HepG2 (cell line): ENCODE measurements at regions not wholly inside any gene's neighbourhood (a gene's known extent, or its start where the extent isn't known, plus 50 kb on each side); places are given as distances from the start of the nearest gene placed in this dataset.

ENCODE experiments used
- ATAC-seq: fragments of 200-7000 bp; cut with Tn5 transposase; 3 replicates; pipeline ENCODE4 v1.9.1; 2020; ENCODE audit warnings: mild to moderate bottlenecking, moderate library complexity
- BruUV-seq: library from RNA; stranded (reverse); fragments of 400-500 nt; replicated peaks from 2 replicates; lab custom pipeline; 2021; lab: Mats Ljungman, UMichigan
- CTCF ChIA-PET: fragments of 300-600 bp; formaldehyde crosslinking; extraction: SDS; loops from one replicate; lab custom pipeline; 2021; ENCODE audit warnings: low total read pairs, inconsistent platforms, low intra/inter-chr PET ratio; lab: Yijun Ruan, JAX
- POLR2A ChIA-PET: fragments of 350-600 bp; sonication (Branson Sonifier 250); formaldehyde crosslinking; loops from one replicate; lab custom pipeline; 2020; ENCODE audit warnings: antibody characterized with exemption, inconsistent platforms; lab: Yijun Ruan, JAX
- DNase-seq: peaks from one replicate; pipeline ENCODE4 v3.0.0-alpha.2; 2015; ENCODE audit warnings: low spot score
- FAIRE-seq: peaks from 3 replicates; lab custom pipeline; 2011; peaks lifted over from hg19 to GRCh38; lab: Jason Lieb, UNC
- H2AFZ ChIP-seq: one replicate; pipeline ENCODE4 v1.6.1; 2011; ENCODE audit warnings: low read length, inconsistent platforms
- H3K27ac ChIP-seq: fragments of 300-600 bp; 3 replicates; pipeline ENCODE4 v1.8.0; 2011; ENCODE audit warnings: mixed run types, mild to moderate bottlenecking, mixed read lengths, low read length, inconsistent platforms; ENCODE audit not compliant: insufficient read depth; ENCODE audit errors: extremely low read length
- H3K27me3 ChIP-seq, 2 experiments: fragments of 200-600 bp in 1 of 2; 2 replicates in 1 of 2; 3 replicates in 1 of 2; pipeline versions ENCODE4 v1.6.0 to v1.8.0; 2011; ENCODE audit warnings: low read length in 2 of 2, mild to moderate bottlenecking in 2 of 2, moderate library complexity in 2 of 2, inconsistent platforms in 1 of 2; ENCODE audit not compliant: insufficient read depth in 2 of 2, control insufficient read depth in 1 of 2
- H3K36me3 ChIP-seq, 2 experiments: fragments of 200-600 bp in 1 of 2; replicated peaks in 1 of 2; 2 replicates in 1 of 2; 3 replicates in 1 of 2; pipeline versions ENCODE4 v1.5.1 to v1.8.0; 2011; ENCODE audit warnings: low read length in 2 of 2, inconsistent platforms in 1 of 2; ENCODE audit not compliant: insufficient read depth in 2 of 2, control insufficient read depth in 1 of 2
- H3K4me1 ChIP-seq: 2 replicates; pipeline ENCODE4 v1.5.1; 2012; ENCODE audit warnings: low read length, inconsistent platforms; ENCODE audit not compliant: insufficient read depth
- H3K4me2 ChIP-seq: 2 replicates; pipeline ENCODE4 v1.6.0; 2011; ENCODE audit warnings: low read depth, low read length, inconsistent platforms
- H3K4me3 ChIP-seq, 3 experiments: fragments of 200-600 bp in 1 of 3; sonication (generic), shearing (Covaris generic) in 1 of 3; replicated peaks in 1 of 3; 2 replicates each; pipeline ENCODE4 v1.5.1; 2011 to 2016; ENCODE audit warnings: low read length in 3 of 3, inconsistent platforms in 2 of 3, low read depth in 2 of 3, mild to moderate bottlenecking in 2 of 3, control low read depth in 1 of 3, mixed read lengths in 1 of 3; ENCODE audit not compliant: insufficient read depth in 1 of 3
- H3K79me2 ChIP-seq: one replicate; pipeline ENCODE4 v1.6.1; 2011; ENCODE audit warnings: low read length, inconsistent platforms; ENCODE audit not compliant: insufficient read depth
- H3K9ac ChIP-seq: 2 replicates; pipeline ENCODE4 v1.6.0; 2011; ENCODE audit warnings: mild to moderate bottlenecking, low read depth, low read length, inconsistent platforms; ENCODE audit not compliant: insufficient read depth
- H3K9me3 ChIP-seq: 2 replicates; pipeline ENCODE4 v1.5.1; 2012; ENCODE audit warnings: mild to moderate bottlenecking, low read length
- H4K20me1 ChIP-seq: 2 replicates; pipeline ENCODE4 v1.6.0; 2011; ENCODE audit warnings: inconsistent platforms, mild to moderate bottlenecking, low read length, moderate library complexity; ENCODE audit not compliant: insufficient read depth
- MAFF ChIP-seq: IDR thresholded peaks from 2 replicates; pipeline ENCODE4 v1.6.1; 2011; ENCODE audit warnings: low read depth, low read length, improper control_type of control experiment
- MAFK ChIP-seq, 2 experiments: IDR thresholded peaks in 1 of 2; conservative IDR thresholded peaks in 1 of 2; 2 replicates each; pipeline ENCODE4 v1.6.1; 2011; ENCODE audit warnings: improper control_type of control experiment in 2 of 2, low read length in 2 of 2
- NFE2L2 ChIP-seq: fragments of 150-350 bp; IDR thresholded peaks from 2 replicates; pipeline ENCODE4 v1.6.1; 2014; ENCODE audit warnings: low read length
- ZBTB8A ChIP-seq: sonication (generic); formaldehyde crosslinking; IDR thresholded peaks from 2 replicates; pipeline ENCODE4 v1.4.0; 2020; ENCODE audit warnings: mild to moderate bottlenecking, low read depth, missing genetic modification reagents, borderline replicate concordance
- ZNF350 ChIP-seq: sonication (generic); formaldehyde crosslinking; IDR thresholded peaks from 2 replicates; pipeline ENCODE4 v1.4.0; 2020; ENCODE audit warnings: mild to moderate bottlenecking, low read depth, missing genetic modification reagents, borderline replicate concordance
- ZNF777 ChIP-seq: sonication (generic); formaldehyde crosslinking; IDR thresholded peaks from 2 replicates; pipeline ENCODE4 v1.4.0; 2020; ENCODE audit warnings: missing genetic modification reagents
- whole genome bisulfite sequencing: methylation state at CpG from one replicate; pipeline ENCODE4 v1.1.6; 2017; ENCODE audit warnings: low lambda C conversion rate; 5-methylcytosine and 5-hydroxymethylcytosine counted together
- in situ Hi-C: cut with HindIII; loops from 2 replicates; pipeline ENCODE4 v1.10.0; 2017; ENCODE audit warnings: low pct_unique_long_range_greater_than_20kb; ENCODE audit not compliant: extremely low pct_ligation_motif_present
- intact Hi-C: fragments of 100-400 bp; cut with micrococcal nuclease; formaldehyde crosslinking; loops from one replicate; pipeline ENCODE4 v1.10.0; 2022; ENCODE audit not compliant: unreplicated experiment
- TF ChIP-seq, protein P1 (sequence below): sonication (generic); formaldehyde crosslinking; IDR thresholded peaks from 2 replicates; pipeline ENCODE4 v1.4.0; 2020; ENCODE audit warnings: missing genetic modification reagents
- TF ChIP-seq, protein P2 (sequence below): IDR thresholded peaks from 2 replicates; pipeline ENCODE4 v1.6.1; 2016; ENCODE audit warnings: low read depth, borderline replicate concordance
- TF ChIP-seq, protein P3 (sequence below): sonication (generic); formaldehyde crosslinking; IDR thresholded peaks from 2 replicates; pipeline ENCODE4 v1.9.0; 2021; ENCODE audit warnings: mild to moderate bottlenecking, missing genetic modification reagents

- TF ChIP-seq, protein P1, sequence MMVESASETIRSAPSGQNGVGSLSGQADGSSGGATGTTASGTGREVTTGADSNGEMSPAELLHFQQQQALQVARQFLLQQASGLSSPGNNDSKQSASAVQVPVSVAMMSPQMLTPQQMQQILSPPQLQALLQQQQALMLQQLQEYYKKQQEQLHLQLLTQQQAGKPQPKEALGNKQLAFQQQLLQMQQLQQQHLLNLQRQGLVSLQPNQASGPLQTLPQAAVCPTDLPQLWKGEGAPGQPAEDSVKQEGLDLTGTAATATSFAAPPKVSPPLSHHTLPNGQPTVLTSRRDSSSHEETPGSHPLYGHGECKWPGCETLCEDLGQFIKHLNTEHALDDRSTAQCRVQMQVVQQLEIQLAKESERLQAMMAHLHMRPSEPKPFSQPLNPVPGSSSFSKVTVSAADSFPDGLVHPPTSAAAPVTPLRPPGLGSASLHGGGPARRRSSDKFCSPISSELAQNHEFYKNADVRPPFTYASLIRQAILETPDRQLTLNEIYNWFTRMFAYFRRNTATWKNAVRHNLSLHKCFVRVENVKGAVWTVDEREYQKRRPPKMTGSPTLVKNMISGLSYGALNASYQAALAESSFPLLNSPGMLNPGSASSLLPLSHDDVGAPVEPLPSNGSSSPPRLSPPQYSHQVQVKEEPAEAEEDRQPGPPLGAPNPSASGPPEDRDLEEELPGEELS (CRISPR knock-in tag), result no peak
- TF ChIP-seq ZNF350 (CRISPR knock-in tag) (no peak), ZBTB8A (CRISPR knock-in tag) (no peak)
Observed at GRCh38 chr10:111531690-111532089, 454.9 kb downstream of the ADRA2A start (continued).

DNA sequence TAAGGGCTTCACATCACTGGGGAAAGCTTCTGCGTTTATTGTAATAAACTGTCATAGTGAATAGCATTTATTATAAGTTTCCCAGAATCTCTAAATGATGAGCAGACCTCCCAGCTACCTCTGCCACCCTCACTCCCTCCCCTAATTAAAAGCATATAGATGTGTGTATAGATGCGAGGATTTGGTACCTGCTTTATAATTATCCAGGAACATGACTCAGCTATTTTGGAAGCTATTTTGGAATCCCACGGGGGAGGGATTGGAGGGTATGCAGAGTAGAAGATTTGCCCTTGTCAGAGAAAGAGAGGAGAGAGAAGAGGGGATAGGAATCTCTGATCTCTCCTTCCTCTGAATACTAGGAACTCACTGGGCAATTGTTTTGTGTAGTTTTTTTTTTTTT, 455.3 kb downstream of the ADRA2A start:
- CTCF ChIA-PET, result no interaction called here
- BruUV-seq, result no TSS peak
- Histone ChIP-seq H3K9me3 (no peaks in the 10 kb centered on the region), H3K36me3 (no peaks in the 10 kb centered on the region), H3K4me2 (no peak overlapping the region), H2AFZ (no peak overlapping the region), H3K9ac (no peak overlapping the region), H4K20me1 (no peaks in the 10 kb centered on the region), H3K27me3 (no peaks in the 10 kb centered on the region; a peak in 1 of 5 replicates), H3K4me3 (no peak overlapping the region), H3K4me1 (no peaks in the 10 kb centered on the region), H3K27ac (no peak overlapping the region), H3K79me2 (no peaks in the 10 kb centered on the region)
- POLR2A ChIA-PET, result no interaction called here
- 3% methylated on average over 3 of the region's 3 CpGs for WGBS
- TF ChIP-seq MAFK (conservative IDR thresholded peaks at IDR 0.05 in 1 of 2, IDR thresholded peaks at IDR 0.05 in 1 of 2; ENCODE audit: low read length in 2 of 2) (peak; percentile 57 to 60), NFE2L2 (peak; percentile 86), ZNF777 (CRISPR knock-in tag) (no peak), MAFF (peak; percentile 27; the same call in 1 of the 2 replicates)
- TF ChIP-seq, protein P2, sequence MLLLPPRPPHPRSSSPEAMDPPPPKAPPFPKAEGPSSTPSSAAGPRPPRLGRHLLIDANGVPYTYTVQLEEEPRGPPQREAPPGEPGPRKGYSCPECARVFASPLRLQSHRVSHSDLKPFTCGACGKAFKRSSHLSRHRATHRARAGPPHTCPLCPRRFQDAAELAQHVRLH (CRISPR knock-in tag), result no peak
- TF ChIP-seq, protein P3, sequence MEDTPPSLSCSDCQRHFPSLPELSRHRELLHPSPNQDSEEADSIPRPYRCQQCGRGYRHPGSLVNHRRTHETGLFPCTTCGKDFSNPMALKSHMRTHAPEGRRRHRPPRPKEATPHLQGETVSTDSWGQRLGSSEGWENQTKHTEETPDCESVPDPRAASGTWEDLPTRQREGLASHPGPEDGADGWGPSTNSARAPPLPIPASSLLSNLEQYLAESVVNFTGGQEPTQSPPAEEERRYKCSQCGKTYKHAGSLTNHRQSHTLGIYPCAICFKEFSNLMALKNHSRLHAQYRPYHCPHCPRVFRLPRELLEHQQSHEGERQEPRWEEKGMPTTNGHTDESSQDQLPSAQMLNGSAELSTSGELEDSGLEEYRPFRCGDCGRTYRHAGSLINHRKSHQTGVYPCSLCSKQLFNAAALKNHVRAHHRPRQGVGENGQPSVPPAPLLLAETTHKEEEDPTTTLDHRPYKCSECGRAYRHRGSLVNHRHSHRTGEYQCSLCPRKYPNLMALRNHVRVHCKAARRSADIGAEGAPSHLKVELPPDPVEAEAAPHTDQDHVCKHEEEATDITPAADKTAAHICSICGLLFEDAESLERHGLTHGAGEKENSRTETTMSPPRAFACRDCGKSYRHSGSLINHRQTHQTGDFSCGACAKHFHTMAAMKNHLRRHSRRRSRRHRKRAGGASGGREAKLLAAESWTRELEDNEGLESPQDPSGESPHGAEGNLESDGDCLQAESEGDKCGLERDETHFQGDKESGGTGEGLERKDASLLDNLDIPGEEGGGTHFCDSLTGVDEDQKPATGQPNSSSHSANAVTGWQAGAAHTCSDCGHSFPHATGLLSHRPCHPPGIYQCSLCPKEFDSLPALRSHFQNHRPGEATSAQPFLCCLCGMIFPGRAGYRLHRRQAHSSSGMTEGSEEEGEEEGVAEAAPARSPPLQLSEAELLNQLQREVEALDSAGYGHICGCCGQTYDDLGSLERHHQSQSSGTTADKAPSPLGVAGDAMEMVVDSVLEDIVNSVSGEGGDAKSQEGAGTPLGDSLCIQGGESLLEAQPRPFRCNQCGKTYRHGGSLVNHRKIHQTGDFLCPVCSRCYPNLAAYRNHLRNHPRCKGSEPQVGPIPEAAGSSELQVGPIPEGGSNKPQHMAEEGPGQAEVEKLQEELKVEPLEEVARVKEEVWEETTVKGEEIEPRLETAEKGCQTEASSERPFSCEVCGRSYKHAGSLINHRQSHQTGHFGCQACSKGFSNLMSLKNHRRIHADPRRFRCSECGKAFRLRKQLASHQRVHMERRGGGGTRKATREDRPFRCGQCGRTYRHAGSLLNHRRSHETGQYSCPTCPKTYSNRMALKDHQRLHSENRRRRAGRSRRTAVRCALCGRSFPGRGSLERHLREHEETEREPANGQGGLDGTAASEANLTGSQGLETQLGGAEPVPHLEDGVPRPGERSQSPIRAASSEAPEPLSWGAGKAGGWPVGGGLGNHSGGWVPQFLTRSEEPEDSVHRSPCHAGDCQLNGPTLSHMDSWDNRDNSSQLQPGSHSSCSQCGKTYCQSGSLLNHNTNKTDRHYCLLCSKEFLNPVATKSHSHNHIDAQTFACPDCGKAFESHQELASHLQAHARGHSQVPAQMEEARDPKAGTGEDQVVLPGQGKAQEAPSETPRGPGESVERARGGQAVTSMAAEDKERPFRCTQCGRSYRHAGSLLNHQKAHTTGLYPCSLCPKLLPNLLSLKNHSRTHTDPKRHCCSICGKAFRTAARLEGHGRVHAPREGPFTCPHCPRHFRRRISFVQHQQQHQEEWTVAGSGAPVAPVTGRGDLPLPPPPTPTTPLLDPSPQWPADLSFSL (CRISPR knock-in tag), result no peak
- in situ Hi-C loops (no loop called here), intact Hi-C loops (no loop called here)
- DNase-seq, result no peak
- no peak for FAIRE-seq
- no peak for ATAC-seq
